H1 (cell line): ENCODE measurements at regions not wholly inside any gene's neighbourhood (a gene's known extent, or its start where the extent isn't known, plus 50 kb on each side); places are given as distances from the start of the nearest gene placed in this dataset.

ENCODE experiments used
- CTCF ChIA-PET: fragments of 300-600 bp; sonication (Branson Sonifier 250); formaldehyde crosslinking; loops from one replicate; lab custom pipeline; 2021; ENCODE audit not compliant: partially characterized antibody; lab: Charles Lee
- POLR2A ChIA-PET: fragments of 300-600 bp; sonication (Branson Sonifier 250); formaldehyde crosslinking; loops from one replicate; lab custom pipeline; 2021; ENCODE audit warnings: inconsistent platforms; ENCODE audit not compliant: partially characterized antibody; lab: Charles Lee
- DNase-seq, 2 experiments: peaks; one replicate each; pipeline versions ENCODE4 v3.0.0 to v3.0.0-alpha.2; 2010 to 2022; ENCODE audit warnings: low spot score in 2 of 2, low read depth in 1 of 2, mixed read lengths in 1 of 2
- FAIRE-seq: peaks from 2 replicates; lab custom pipeline; 2011; peaks lifted over from hg19 to GRCh38; lab: Jason Lieb, UNC
- H2AFZ ChIP-seq: 2 replicates; pipeline ENCODE4 v1.8.1; 2012; ENCODE audit warnings: low read length, inconsistent platforms
- H2AK5ac ChIP-seq: 2 replicates; pipeline ENCODE4 v1.6.1; 2013; ENCODE audit warnings: low read depth, low read length
- H2BK120ac ChIP-seq: replicated peaks from 2 replicates; pipeline ENCODE3; 2013; ENCODE audit warnings: low read depth, low read length, inconsistent platforms
- H2BK12ac ChIP-seq: 2 replicates; pipeline ENCODE4 v1.6.1; 2013; ENCODE audit warnings: low read depth, low read length
- H2BK15ac ChIP-seq: 2 replicates; pipeline ENCODE4 v1.6.1; 2013; ENCODE audit warnings: low read length
- H2BK20ac ChIP-seq: 2 replicates; pipeline ENCODE4 v1.6.1; 2013; ENCODE audit warnings: low read length
- H2BK5ac ChIP-seq: 2 replicates; pipeline ENCODE4 v1.6.1; 2013; ENCODE audit warnings: low read depth, low read length
- H3K14ac ChIP-seq: 2 replicates; pipeline ENCODE4 v1.6.1; 2013; ENCODE audit warnings: inconsistent platforms; ENCODE audit not compliant: insufficient read length
- H3K18ac ChIP-seq: 2 replicates; pipeline ENCODE4 v1.6.1; 2013; ENCODE audit warnings: low read length; ENCODE audit errors: extremely low read depth
- H3K23ac ChIP-seq: 2 replicates; pipeline ENCODE4 v1.6.1; 2013; ENCODE audit warnings: inconsistent platforms; ENCODE audit not compliant: insufficient read length
- H3K23me2 ChIP-seq: 2 replicates; pipeline ENCODE4 v1.6.1; 2013; ENCODE audit warnings: low read depth, low read length
- H3K27ac ChIP-seq: 2 replicates; pipeline ENCODE4 v1.6.1; 2011; ENCODE audit warnings: low read depth, low read length, inconsistent platforms
- H3K27me3 ChIP-seq, 4 experiments: replicated peaks in 1 of 4; 1 replicate in 1 of 4; 2 replicates in 3 of 4; pipeline versions ENCODE4 v1.6.1 to v1.8.1; 2011 to 2013; ENCODE audit warnings: low read length in 3 of 4, mild to moderate bottlenecking in 3 of 4, inconsistent platforms in 2 of 4, mixed read lengths in 2 of 4, moderate library complexity in 1 of 4; ENCODE audit not compliant: control insufficient read depth in 3 of 4, insufficient read depth in 3 of 4; ENCODE audit errors: extremely low read depth in 1 of 4
- H3K36me3 ChIP-seq, 4 experiments: 2 replicates each; pipeline versions ENCODE4 v1.6.1 to v1.8.1; 2011 to 2013; ENCODE audit warnings: mild to moderate bottlenecking in 4 of 4, low read length in 3 of 4, moderate library complexity in 2 of 4, control low read depth in 1 of 4, inconsistent platforms in 1 of 4; ENCODE audit not compliant: insufficient read depth in 4 of 4, control insufficient read depth in 2 of 4
- H3K4ac ChIP-seq: replicated peaks from 2 replicates; pipeline ENCODE3; 2013; ENCODE audit warnings: low read length, low read depth, mixed read lengths, inconsistent platforms; ENCODE audit not compliant: insufficient read length
- H3K4me1 ChIP-seq, 4 experiments: replicated peaks in 1 of 4; 1 replicate in 1 of 4; 2 replicates in 3 of 4; pipeline versions ENCODE4 v1.6.1 to v1.8.1; 2011 to 2013; ENCODE audit warnings: low read length in 3 of 4, inconsistent platforms in 2 of 4, mixed read lengths in 1 of 4; ENCODE audit not compliant: insufficient read depth in 4 of 4, control insufficient read depth in 3 of 4
- H3K4me2 ChIP-seq, 2 experiments: 2 replicates each; pipeline versions ENCODE4 v1.6.1 to v1.8.1; 2011 to 2013; ENCODE audit warnings: low read depth in 2 of 2, low read length in 2 of 2, control low read depth in 1 of 2, inconsistent platforms in 1 of 2, mild to moderate bottlenecking in 1 of 2; ENCODE audit not compliant: insufficient read depth in 1 of 2
- H3K4me3 ChIP-seq, 4 experiments: fragments of 200-600, 300-600 bp in 1 of 4; sonication (generic), shearing (Covaris generic), sonication (Bioruptor Twin) in 1 of 4; 2 replicates each; pipeline versions ENCODE4 v1.5.1 to v1.8.1; 2011 to 2016; ENCODE audit warnings: low read length in 4 of 4, low read depth in 3 of 4, control low read depth in 2 of 4, inconsistent platforms in 2 of 4, mild to moderate bottlenecking in 2 of 4, mixed read lengths in 1 of 4, moderate library complexity in 1 of 4; ENCODE audit not compliant: insufficient read depth in 2 of 4; ENCODE audit errors: extremely low read depth in 1 of 4
- H3K56ac ChIP-seq: replicated peaks from 2 replicates; pipeline ENCODE3; 2013; ENCODE audit warnings: low read depth, mild to moderate bottlenecking, mixed read lengths, low read length, inconsistent platforms; ENCODE audit not compliant: insufficient read length
- H3K79me1 ChIP-seq: 2 replicates; pipeline ENCODE4 v1.6.1; 2013; ENCODE audit warnings: low read depth, low read length, control low read depth
- H3K79me2 ChIP-seq, 2 experiments: 2 replicates each; pipeline versions ENCODE4 v1.6.1 to v1.8.1; 2012 to 2013; ENCODE audit warnings: low read length in 2 of 2, mild to moderate bottlenecking in 2 of 2, inconsistent platforms in 1 of 2; ENCODE audit not compliant: insufficient read depth in 2 of 2, control insufficient read depth in 1 of 2
- H3K9ac ChIP-seq, 4 experiments: replicated peaks in 1 of 4; 1 replicate in 1 of 4; 2 replicates in 3 of 4; pipeline versions ENCODE4 v1.6.1 to v1.8.1; 2011 to 2013; ENCODE audit warnings: low read depth in 3 of 4, low read length in 3 of 4, control low read depth in 2 of 4, mild to moderate bottlenecking in 2 of 4, moderate library complexity in 2 of 4, inconsistent platforms in 1 of 4; ENCODE audit errors: extremely low read depth in 1 of 4
- H3K9me3 ChIP-seq, 2 experiments: 2 replicates each; pipeline versions ENCODE4 v1.6.1 to v1.8.1; 2012 to 2013; ENCODE audit warnings: mild to moderate bottlenecking in 2 of 2, moderate library complexity in 2 of 2, control low read depth in 1 of 2, inconsistent platforms in 1 of 2, low read depth in 1 of 2, low read length in 1 of 2, mixed read lengths in 1 of 2; ENCODE audit not compliant: insufficient read depth in 2 of 2
- H4K20me1 ChIP-seq, 2 experiments: replicated peaks in 1 of 2; 2 replicates each; pipeline versions ENCODE3 to v1.8.1; 2011 to 2013; ENCODE audit warnings: inconsistent platforms in 2 of 2, low read length in 2 of 2, mild to moderate bottlenecking in 1 of 2; ENCODE audit not compliant: insufficient read depth in 2 of 2, control insufficient read depth in 1 of 2
- H4K5ac ChIP-seq: 2 replicates; pipeline ENCODE4 v1.6.1; 2013; ENCODE audit warnings: low read length, low read depth, mixed read lengths, inconsistent platforms; ENCODE audit not compliant: insufficient read length
- H4K8ac ChIP-seq: 2 replicates; pipeline ENCODE4 v1.8.0; 2013; ENCODE audit warnings: mild to moderate bottlenecking, moderate library complexity, low read length, inconsistent platforms; ENCODE audit not compliant: insufficient read depth; ENCODE audit errors: extremely low read depth
- H4K91ac ChIP-seq: replicated peaks from 2 replicates; pipeline ENCODE3; 2013; ENCODE audit warnings: low read length, mixed read lengths, inconsistent platforms; ENCODE audit not compliant: insufficient read length
- ASH2L ChIP-seq: fragments of 200-600, 300-600 bp; sonication (generic); IDR thresholded peaks from one replicate; pipeline ENCODE4 v1.7.1; 2017; ENCODE audit warnings: low read length
- ATF3 ChIP-seq: IDR thresholded peaks from 2 replicates; pipeline ENCODE4 v1.6.1; 2011; ENCODE audit warnings: low read depth, mild to moderate bottlenecking, low read length; ENCODE audit not compliant: insufficient read depth
- CREB1 ChIP-seq: IDR thresholded peaks from 2 replicates; pipeline ENCODE4 v1.6.1; 2012; ENCODE audit warnings: inconsistent platforms
- EP300 ChIP-seq, 2 experiments: IDR thresholded peaks; 1 replicate in 1 of 2; 2 replicates in 1 of 2; pipeline ENCODE4 v1.6.1; 2011 to 2012; ENCODE audit warnings: low read depth in 2 of 2, low read length in 2 of 2, mild to moderate bottlenecking in 2 of 2, borderline replicate concordance in 1 of 2, inconsistent platforms in 1 of 2, moderate library complexity in 1 of 2
- EZH2 ChIP-seq: fragments of 200-600 bp; sonication (generic); IDR thresholded peaks from 2 replicates; pipeline ENCODE4 v1.7.1; 2012; ENCODE audit warnings: low read depth, mild to moderate bottlenecking, moderate library complexity, low read length, inconsistent platforms; ENCODE audit not compliant: severe bottlenecking
- HDAC6 ChIP-seq: IDR thresholded peaks from one replicate; pipeline ENCODE4 v1.7.1; 2012; ENCODE audit warnings: low read depth, mild to moderate bottlenecking, inconsistent platforms, low read length, moderate library complexity
- JUN ChIP-seq: IDR thresholded peaks from 2 replicates; pipeline ENCODE4 v1.6.1; 2011; ENCODE audit warnings: low read depth, mild to moderate bottlenecking, improper control_type of control experiment, low read length
- KDM1A ChIP-seq: fragments of 200-600, 300-600 bp; sonication (generic); IDR thresholded peaks from 2 replicates; pipeline ENCODE4 v1.7.1; 2016; ENCODE audit warnings: mild to moderate bottlenecking, low read length, borderline replicate concordance
- MAFK ChIP-seq: IDR thresholded peaks from 2 replicates; pipeline ENCODE4 v1.6.1; 2012; ENCODE audit warnings: low read depth, mild to moderate bottlenecking, improper control_type of control experiment, low read length
- MAX ChIP-seq: IDR thresholded peaks from 2 replicates; pipeline ENCODE4 v1.6.1; 2012; ENCODE audit warnings: inconsistent platforms
- POLR2A ChIP-seq, 2 experiments: IDR thresholded peaks; 1 replicate in 1 of 2; 2 replicates in 1 of 2; pipeline ENCODE4 v1.6.1; 2011; ENCODE audit warnings: low read depth in 2 of 2, low read length in 2 of 2, mild to moderate bottlenecking in 2 of 2; ENCODE audit errors: control extremely low read depth in 1 of 2
- RFX5 ChIP-seq: IDR thresholded peaks from 2 replicates; pipeline ENCODE4 v1.6.1; 2011; ENCODE audit warnings: low read depth, low read length, improper control_type of control experiment, borderline replicate concordance
- RNF2 ChIP-seq: fragments of 200-900, 300-1000 bp; sonication (generic); IDR thresholded peaks from 2 replicates; pipeline ENCODE4 v1.7.1; 2016; ENCODE audit warnings: borderline replicate concordance, low read depth, mild to moderate bottlenecking, antibody characterized with exemption, low read length; ENCODE audit not compliant: poor library complexity, severe bottlenecking; ENCODE audit errors: missing control alignments
- SIX5 ChIP-seq: IDR thresholded peaks from 2 replicates; pipeline ENCODE4 v1.6.1; 2011; ENCODE audit warnings: mild to moderate bottlenecking, low read depth, low read length
- SP4 ChIP-seq: IDR thresholded peaks from 2 replicates; pipeline ENCODE4 v1.6.1; 2012; ENCODE audit warnings: low read length, inconsistent platforms
- SRF ChIP-seq: IDR thresholded peaks from 2 replicates; pipeline ENCODE4 v1.6.1; 2011; ENCODE audit warnings: mild to moderate bottlenecking, low read depth, low read length, moderate library complexity

GRCh38 chr11:91041626-91042025 is 818.8 kb upstream of the CHORDC1 start:
- Histone ChIP-seq H2BK15ac (no peak overlapping the region), H4K8ac (no peak overlapping the region), H3K4me3 (no peak overlapping the region), H3K27me3 (no peaks in the 10 kb centered on the region), H3K23me2 (no peaks in the 10 kb centered on the region), H3K79me2 (no peaks in the 10 kb centered on the region), H2BK5ac (no peak overlapping the region), H2BK20ac (no peak overlapping the region), H3K79me1 (no peaks in the 10 kb centered on the region), H3K4me2 (no peak overlapping the region), H3K27ac (no peak overlapping the region), H3K14ac (no peak overlapping the region), H2BK12ac (no peak overlapping the region), H2BK120ac (no peak overlapping the region), H2AFZ (no peak overlapping the region), H3K4ac (no peak overlapping the region), H3K36me3 (no peaks in the 10 kb centered on the region), H3K4me1 (no peaks in the 10 kb centered on the region), H3K9me3 (no peaks in the 10 kb centered on the region), H4K5ac (no peak overlapping the region), H3K9ac (no peak overlapping the region), H3K18ac (no peak overlapping the region), H4K91ac (no peak overlapping the region), H2AK5ac (no peak overlapping the region), H4K20me1 (no peaks in the 10 kb centered on the region), H3K23ac (no peak overlapping the region), H3K56ac (no peak overlapping the region)
- ChIA-PET POLR2A (no interaction called here), CTCF (interaction anchor here (1.0 kb wide), 1 partner anchor 102 kb away, joined by 3 read pairs; no protein-coding TSS in a partner anchor)
- DNase-seq = no peak
- no peak for FAIRE-seq
- TF ChIP-seq SIX5 (no peak), RFX5 (no peak), ATF3 (no peak), EP300 (IDR thresholded peaks at IDR 0.05; ENCODE audit: borderline replicate concordance in 1 of 2, low read depth in 2 of 2, low read length in 2 of 2) (no peak), SP4 (no peak), MAX (no peak), EZH2 (no peak), POLR2A (IDR thresholded peaks at IDR 0.05; ENCODE audit: control extremely low read depth in 1 of 2, low read depth in 2 of 2, low read length in 2 of 2) (no peak), HDAC6 (no peak), CREB1 (no peak), JUN (no peak), ASH2L (no peak), SRF (no peak), RNF2 (no peak), KDM1A (no peak), MAFK (no peak)
